B cell (primary cell): ENCODE measurements at regions not wholly inside any gene's neighbourhood (a gene's known extent, or its start where the extent isn't known, plus 50 kb on each side); places are given as distances from the start of the nearest gene placed in this dataset.

ENCODE experiments used
- ATAC-seq: fragments of 200-7000 bp; cut with Tn5 transposase; one replicate; pipeline ENCODE4 v1.10.0; 2021; ENCODE audit warnings: low read depth, mild to moderate bottlenecking, moderate number of reproducible peaks, moderate library complexity
- CTCF ChIA-PET: fragments of 350-600 bp; sonication (Branson Sonifier 250); formaldehyde crosslinking; loops from one replicate; lab custom pipeline; 2021; ENCODE audit warnings: antibody characterized with exemption, inconsistent platforms; lab: Charles Lee
- POLR2A ChIA-PET: fragments of 350-600 bp; sonication (Branson Sonifier 250); formaldehyde crosslinking; loops from one replicate; lab custom pipeline; 2021; ENCODE audit warnings: antibody characterized with exemption; lab: Charles Lee
- DNase-seq: peaks from one replicate; pipeline ENCODE4 v3.0.0; 2013
- H2AFZ ChIP-seq: 2 replicates; pipeline ENCODE4 v1.6.1; 2012; ENCODE audit warnings: mild to moderate bottlenecking, low read depth, low read length; ENCODE audit not compliant: insufficient read depth, poor library complexity, severe bottlenecking
- H3K27ac ChIP-seq, 2 donors: 1 replicate in 1 of 2; 2 replicates in 1 of 2; pipeline ENCODE4 v1.5.1; 2012 to 2013; ENCODE audit warnings: low read length in 2 of 2, mild to moderate bottlenecking in 2 of 2, moderate library complexity in 1 of 2
- H3K27me3 ChIP-seq, 4 experiments: fragments of 200-600 bp in 1 of 4; sonication (generic) in 1 of 4; replicated peaks in 1 of 4; 1 replicate in 2 of 4; 2 replicates in 2 of 4; pipeline versions ENCODE4 v1.6.1 to v1.7.0; 2013 to 2016; ENCODE audit warnings: low read length in 3 of 4, mild to moderate bottlenecking in 2 of 4, mixed read lengths in 1 of 4, moderate library complexity in 1 of 4; ENCODE audit not compliant: insufficient read depth in 4 of 4, control insufficient read depth in 3 of 4; ENCODE audit errors: control extremely low read depth in 1 of 4
- H3K36me3 ChIP-seq, 2 experiments: replicated peaks in 1 of 2; 1 replicate in 1 of 2; 2 replicates in 1 of 2; pipeline versions ENCODE4 v1.6.1 to v1.7.1; 2013; ENCODE audit warnings: low read length in 1 of 2; ENCODE audit not compliant: insufficient read depth in 2 of 2, control insufficient read depth in 1 of 2; ENCODE audit errors: control extremely low read depth in 1 of 2, extremely low read depth in 1 of 2
- H3K4me1 ChIP-seq, 2 donors: fragments of 200-600 bp in 1 of 2; sonication (generic) in 1 of 2; 1 replicate in 1 of 2; 2 replicates in 1 of 2; pipeline versions ENCODE4 v1.5.1 to v1.6.1; 2013 to 2017; ENCODE audit warnings: low read length in 2 of 2; ENCODE audit not compliant: control insufficient read depth in 2 of 2, insufficient read depth in 2 of 2
- H3K4me2 ChIP-seq: replicated peaks from 2 replicates; pipeline ENCODE3; 2012; ENCODE audit warnings: mild to moderate bottlenecking, low read depth, low read length; ENCODE audit not compliant: poor library complexity, severe bottlenecking
- H3K4me3 ChIP-seq, 5 experiments: fragments of 200-600 bp in 1 of 5; sonication (generic) in 1 of 5; 1 replicate in 3 of 5; 2 replicates in 2 of 5; pipeline versions ENCODE4 v1.5.1 to v1.7.0; 2011 to 2016; ENCODE audit warnings: low read length in 4 of 5, mild to moderate bottlenecking in 4 of 5, low read depth in 2 of 5, control low read depth in 1 of 5, moderate library complexity in 1 of 5; ENCODE audit not compliant: insufficient read depth in 1 of 5; ENCODE audit errors: control extremely low read depth in 1 of 5, extremely low read depth in 1 of 5
- H3K79me2 ChIP-seq: fragments of 200-600 bp; sonication (generic); one replicate; pipeline ENCODE4 v1.6.0; 2016; ENCODE audit warnings: low read length; ENCODE audit not compliant: control insufficient read depth, insufficient read depth
- H3K9ac ChIP-seq: fragments of 200-600 bp; sonication (generic); 2 replicates; pipeline ENCODE4 v1.6.1; 2017; ENCODE audit warnings: mild to moderate bottlenecking, low read length, moderate library complexity
- H3K9me3 ChIP-seq, 3 donors: one replicate each; pipeline versions ENCODE4 v1.6.1 to v1.7.1; 2013; ENCODE audit warnings: low read length in 2 of 3; ENCODE audit not compliant: control insufficient read depth in 2 of 3, insufficient read depth in 1 of 3; ENCODE audit errors: control extremely low read depth in 1 of 3
- H4K20me1 ChIP-seq: 2 replicates; pipeline ENCODE4 v1.6.0; 2012; ENCODE audit warnings: mild to moderate bottlenecking, low read length; ENCODE audit not compliant: insufficient read depth, control insufficient read depth, poor library complexity, severe bottlenecking
- H3K27ac Mint-ChIP-seq: one replicate; pipeline ENCODE4 v1.8.0; 2021; ENCODE audit warnings: mixed read lengths
- H3K27me3 Mint-ChIP-seq: one replicate; pipeline ENCODE4 v1.8.0; 2021; ENCODE audit warnings: mixed read lengths
- H3K4me1 Mint-ChIP-seq: one replicate; pipeline ENCODE4 v1.8.0; 2021; ENCODE audit warnings: mixed read lengths
- H3K4me3 Mint-ChIP-seq: one replicate; pipeline ENCODE4 v1.8.0; 2021; ENCODE audit warnings: mixed read lengths
- H3K9me3 Mint-ChIP-seq: one replicate; pipeline ENCODE4 v1.8.0; 2022; ENCODE audit warnings: mixed read lengths; ENCODE audit not compliant: insufficient read depth
- EZH2 ChIP-seq: IDR thresholded peaks from 2 replicates; pipeline ENCODE4 v1.6.1; 2012; ENCODE audit warnings: borderline replicate concordance, low read depth, mild to moderate bottlenecking, moderate library complexity, low read length; ENCODE audit not compliant: insufficient read depth, poor library complexity, severe bottlenecking
- WGBS: methylation state at CpG from one replicate; pipeline ENCODE4 v1.1.5; 2013; ENCODE audit warnings: missing lambda C conversion rate; ENCODE audit not compliant: insufficient coverage; 5-methylcytosine and 5-hydroxymethylcytosine counted together
- intact Hi-C: fragments of 100-400 bp; cut with micrococcal nuclease; formaldehyde crosslinking; loops from one replicate; pipeline ENCODE4 v1.10.0; 2022
- TF ChIP-seq, protein P1 (sequence below): fragments of 200-600 bp; IDR thresholded peaks from one replicate; pipeline ENCODE4 v1.8.0; 2022; ENCODE audit warnings: antibody characterized with exemption, mild to moderate bottlenecking

DNA sequence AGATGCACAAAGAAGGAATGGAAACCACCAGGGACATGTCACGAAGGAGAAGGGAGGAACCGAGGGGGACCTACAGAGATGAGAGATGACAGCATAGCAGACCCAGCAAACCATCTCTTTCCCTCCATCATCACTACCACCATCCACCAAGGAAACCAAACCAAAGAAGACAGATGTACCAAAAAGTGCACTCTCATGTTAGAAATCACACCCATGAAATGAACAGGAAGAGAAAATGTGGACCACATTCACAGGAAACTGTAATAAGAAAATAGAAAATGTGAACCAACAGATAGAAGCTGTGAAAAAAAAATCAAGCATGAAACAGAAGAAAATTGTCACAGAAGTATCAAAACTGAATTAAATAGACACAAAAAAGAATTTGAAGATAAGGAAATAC lies 672.7 kb downstream of the QKI start:
- POLR2A ChIA-PET = no interaction called here
- Histone ChIP-seq H3K27me3 (peaks cover 0 to 4% (median 0%) of the 10 kb centered on the region in 4 experiments), H3K27ac (no peak overlapping the region), H3K9me3 (peaks cover 0 to 7% (median 0%) of the 10 kb centered on the region in 3 donors), H3K4me2 (no peak overlapping the region), H3K36me3 (no peaks in the 10 kb centered on the region), H3K4me3 (no peak overlapping the region), H3K9ac (no peak overlapping the region), H3K4me1 (no peaks in the 10 kb centered on the region), H2AFZ (no peak overlapping the region), H4K20me1 (no peaks in the 10 kb centered on the region), H3K79me2 (no peaks in the 10 kb centered on the region)
- intact Hi-C loops = no loop called here
- TF ChIP-seq EZH2 = no peak
- TF ChIP-seq, protein P1, sequence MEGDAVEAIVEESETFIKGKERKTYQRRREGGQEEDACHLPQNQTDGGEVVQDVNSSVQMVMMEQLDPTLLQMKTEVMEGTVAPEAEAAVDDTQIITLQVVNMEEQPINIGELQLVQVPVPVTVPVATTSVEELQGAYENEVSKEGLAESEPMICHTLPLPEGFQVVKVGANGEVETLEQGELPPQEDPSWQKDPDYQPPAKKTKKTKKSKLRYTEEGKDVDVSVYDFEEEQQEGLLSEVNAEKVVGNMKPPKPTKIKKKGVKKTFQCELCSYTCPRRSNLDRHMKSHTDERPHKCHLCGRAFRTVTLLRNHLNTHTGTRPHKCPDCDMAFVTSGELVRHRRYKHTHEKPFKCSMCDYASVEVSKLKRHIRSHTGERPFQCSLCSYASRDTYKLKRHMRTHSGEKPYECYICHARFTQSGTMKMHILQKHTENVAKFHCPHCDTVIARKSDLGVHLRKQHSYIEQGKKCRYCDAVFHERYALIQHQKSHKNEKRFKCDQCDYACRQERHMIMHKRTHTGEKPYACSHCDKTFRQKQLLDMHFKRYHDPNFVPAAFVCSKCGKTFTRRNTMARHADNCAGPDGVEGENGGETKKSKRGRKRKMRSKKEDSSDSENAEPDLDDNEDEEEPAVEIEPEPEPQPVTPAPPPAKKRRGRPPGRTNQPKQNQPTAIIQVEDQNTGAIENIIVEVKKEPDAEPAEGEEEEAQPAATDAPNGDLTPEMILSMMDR = no peak
- Mint-ChIP-seq H3K27me3 (no peaks in the 10 kb centered on the region), H3K9me3 (no peaks in the 10 kb centered on the region), H3K4me3 (no peak overlapping the region), H3K27ac (no peak overlapping the region), H3K4me1 (no peaks in the 10 kb centered on the region)
- no peak for ATAC-seq
- no CpG with 5 or more reads among the region's 2 CpGs for WGBS
- no peak for DNase-seq
- CTCF ChIA-PET = no interaction called here

DNA sequence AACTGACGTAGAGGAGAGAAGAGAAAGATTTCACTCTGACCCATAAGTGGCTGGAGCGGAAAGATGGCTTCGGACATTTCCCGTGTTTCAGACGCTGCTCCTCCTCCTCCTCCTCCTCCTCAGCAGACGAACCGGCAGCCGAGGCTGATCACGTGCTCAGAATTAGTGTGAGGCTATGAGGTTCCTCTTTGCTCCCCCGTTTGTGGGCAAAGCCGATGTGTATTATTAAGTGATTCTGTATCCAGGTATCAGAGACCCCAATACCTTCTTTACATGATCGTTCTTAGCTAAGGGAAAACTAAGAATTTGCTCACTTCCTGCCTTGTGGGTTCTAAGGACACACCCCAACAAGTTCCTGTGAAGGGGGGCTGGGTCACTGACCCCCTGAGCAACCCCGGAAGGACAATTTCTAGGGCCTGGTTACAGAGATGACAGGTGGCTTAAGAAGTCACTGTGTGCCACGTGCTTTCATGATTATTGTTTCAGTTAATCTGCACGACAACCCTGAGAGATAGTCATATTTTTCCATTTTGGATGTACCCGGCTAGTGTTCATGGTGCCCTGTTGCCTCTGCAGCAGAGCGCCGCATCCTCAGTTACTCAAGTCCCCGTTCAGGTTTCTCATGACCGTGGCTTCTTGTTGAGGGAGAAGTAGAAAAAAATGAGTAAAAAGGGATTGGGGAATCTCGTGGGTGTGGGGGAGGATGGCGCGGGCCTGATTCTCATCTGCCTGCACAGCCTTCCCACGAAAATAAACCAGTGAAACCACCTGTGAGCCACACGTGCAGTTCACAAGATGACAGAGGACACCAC lies 671.8 kb downstream of the QKI start:
- TF ChIP-seq EZH2 = no peak
- TF ChIP-seq, protein P1 = no peak

More for the DNA sequence above, 671.8 kb downstream of the QKI start:
- no peaks in the 10 kb centered on the region for H3K4me1 Mint-ChIP-seq
- Histone ChIP-seq H4K20me1 (no peaks in the 10 kb centered on the region), H3K27ac (no peak overlapping the region), H3K4me2 (peak overlapping the region; percentile 50), H3K79me2 (no peaks in the 10 kb centered on the region), H3K4me3 (peak overlapping the region in 2 of 5 experiments; percentile 29 to 32), H3K36me3 (no peaks in the 10 kb centered on the region), H3K4me1 (no peaks in the 10 kb centered on the region), H3K9me3 (peaks cover 0 to 7% (median 0%) of the 10 kb centered on the region in 3 donors), H2AFZ (peak overlapping the region; percentile 46), H3K9ac (no peak overlapping the region), H3K27me3 (peaks cover 0 to 4% (median 2%) of the 10 kb centered on the region in 4 experiments)
- ATAC-seq (no peak), DNase-seq (no peak)
- no peak overlapping the region for H3K27ac Mint-ChIP-seq
- H3K4me3 Mint-ChIP-seq = no peak overlapping the region
- intact Hi-C loops = no loop called here
- ChIA-PET POLR2A (no interaction called here), CTCF (no interaction called here)
- H3K9me3 Mint-ChIP-seq = no peaks in the 10 kb centered on the region
- H3K27me3 Mint-ChIP-seq = no peaks in the 10 kb centered on the region
- WGBS = 84% methylated on average over 9 of the region's 25 CpGs
